K562 (cell line): ENCODE measurements at regions not wholly inside any gene's neighbourhood (a gene's known extent, or its start where the extent isn't known, plus 50 kb on each side); places are given as distances from the start of the nearest gene placed in this dataset.

ENCODE experiments used
- ATAC-seq: fragments of 200-7000 bp; cut with Tn5 transposase; 3 replicates; pipeline ENCODE4 v1.9.1; 2020; ENCODE audit warnings: moderate library complexity
- BruUV-seq: library from RNA; stranded (reverse); fragments of 400-500 nt; replicated peaks from 2 replicates; lab custom pipeline; 2021; lab: Mats Ljungman, UMichigan
- CTCF ChIA-PET: fragments of 300-600 bp; formaldehyde crosslinking; extraction: SDS; loops from one replicate; lab custom pipeline; 2021; ENCODE audit warnings: low intra/inter-chr PET ratio; lab: Yijun Ruan, JAX
- POLR2A ChIA-PET: fragments of 300-600, 350-650 bp; sonication (Branson Sonifier 250); formaldehyde crosslinking; extraction: SDS; loops from one replicate; lab custom pipeline; 2021; ENCODE audit warnings: antibody characterized with exemption, inconsistent platforms; lab: Yijun Ruan, JAX
- DNase-seq, 4 experiments: peaks; one replicate each; pipeline versions ENCODE4 v3.0.0 to v3.0.0-alpha.2; 2011 to 2018; ENCODE audit warnings: low spot score in 3 of 4, mixed read lengths in 3 of 4; ENCODE audit errors: extremely low read depth in 1 of 4
- FAIRE-seq: peaks from 2 replicates; lab custom pipeline; 2011; peaks lifted over from hg19 to GRCh38; lab: Jason Lieb, UNC
- H2AFZ ChIP-seq: 2 replicates; pipeline ENCODE4 v1.6.0; 2011; ENCODE audit warnings: low read depth, low read length, control low read depth, inconsistent platforms
- H3K27ac ChIP-seq: fragments of 200-600 bp; 3 replicates; pipeline ENCODE4 v1.8.0; 2011; ENCODE audit warnings: low read depth, mild to moderate bottlenecking, control low read depth, inconsistent platforms, low read length, moderate library complexity, mixed read lengths; ENCODE audit errors: extremely low read depth
- H3K27me3 ChIP-seq, 2 experiments: fragments of 300-600 bp in 1 of 2; 2 replicates in 1 of 2; 3 replicates in 1 of 2; pipeline versions ENCODE4 v1.6.0 to v1.8.0; 2011; ENCODE audit warnings: inconsistent platforms in 2 of 2, low read length in 2 of 2, mild to moderate bottlenecking in 1 of 2, mixed read lengths in 1 of 2, moderate library complexity in 1 of 2; ENCODE audit not compliant: control insufficient read depth in 2 of 2, insufficient read depth in 2 of 2
- H3K36me3 ChIP-seq: fragments of 300-600 bp; 3 replicates; pipeline ENCODE4 v1.8.0; 2011; ENCODE audit warnings: mild to moderate bottlenecking, low read length, inconsistent platforms; ENCODE audit not compliant: control insufficient read depth, insufficient read depth
- H3K4me1 ChIP-seq, 2 experiments: fragments of 200-600 bp in 1 of 2; replicated peaks in 1 of 2; 2 replicates in 1 of 2; 3 replicates in 1 of 2; pipeline versions ENCODE4 v1.5.1 to v1.8.0; 2011; ENCODE audit warnings: inconsistent platforms in 2 of 2, low read length in 2 of 2, mild to moderate bottlenecking in 1 of 2, mixed read lengths in 1 of 2, moderate library complexity in 1 of 2; ENCODE audit not compliant: control insufficient read depth in 2 of 2, insufficient read depth in 2 of 2
- H3K4me2 ChIP-seq: 2 replicates; pipeline ENCODE4 v1.6.1; 2011; ENCODE audit warnings: low read length, control low read depth, inconsistent platforms, mixed read lengths; ENCODE audit not compliant: insufficient read depth
- H3K4me3 ChIP-seq: fragments of 200-600 bp; sonication (generic), shearing (Covaris generic); 2 replicates; pipeline ENCODE4 v1.5.1; 2016; ENCODE audit warnings: control low read depth, inconsistent platforms
- H3K79me2 ChIP-seq: fragments of 200-600 bp; 3 replicates; pipeline ENCODE4 v1.8.0; 2011; ENCODE audit warnings: low read length, inconsistent platforms; ENCODE audit not compliant: control insufficient read depth, insufficient read depth
- H3K9ac ChIP-seq, 2 experiments: 2 replicates each; pipeline versions ENCODE4 v1.6.0 to v1.6.1; 2011; ENCODE audit warnings: low read depth in 2 of 2, low read length in 2 of 2, control low read depth in 1 of 2, inconsistent platforms in 1 of 2, mild to moderate bottlenecking in 1 of 2, mixed read lengths in 1 of 2; ENCODE audit not compliant: insufficient read depth in 1 of 2
- H3K9me1 ChIP-seq: one replicate; pipeline ENCODE4 v1.6.0; 2011; ENCODE audit warnings: inconsistent platforms, mild to moderate bottlenecking, low read length, moderate library complexity; ENCODE audit not compliant: control insufficient read depth, insufficient read depth
- H3K9me3 ChIP-seq: replicated peaks from 2 replicates; pipeline ENCODE4 v1.5.1; 2011; ENCODE audit warnings: low read depth, low read length, inconsistent platforms; ENCODE audit not compliant: control insufficient read depth, insufficient read depth
- H4K20me1 ChIP-seq: replicated peaks from 2 replicates; pipeline ENCODE4 v1.6.1; 2011; ENCODE audit warnings: low read length, inconsistent platforms, mixed read lengths; ENCODE audit not compliant: control insufficient read depth, insufficient read depth
- BRCA1 ChIP-seq, 2 experiments: fragments of 450-650 bp in 1 of 2; sonication (generic) in 1 of 2; formaldehyde crosslinking in 1 of 2; IDR thresholded peaks; 2 replicates each; pipeline versions ENCODE4 v1.5.0 to v1.6.1; 2017 to 2020; ENCODE audit warnings: mild to moderate bottlenecking in 1 of 2, missing genetic modification reagents in 1 of 2
- CHD2 ChIP-seq: IDR thresholded peaks from 2 replicates; pipeline ENCODE4 v1.6.1; 2011; ENCODE audit warnings: low read depth, low read length
- CREB3L1 ChIP-seq: fragments of 450-650 bp; IDR thresholded peaks from 2 replicates; pipeline ENCODE4 v1.6.1; 2014; ENCODE audit warnings: low read depth, mild to moderate bottlenecking, moderate library complexity, borderline replicate concordance
- GABPB1 ChIP-seq: sonication (generic); formaldehyde crosslinking; IDR thresholded peaks from 2 replicates; pipeline ENCODE4 v1.8.0; 2022; ENCODE audit warnings: mild to moderate bottlenecking, missing genetic modification reagents
- HBP1 ChIP-seq: fragments of 450-650 bp; formaldehyde crosslinking; IDR thresholded peaks from 2 replicates; pipeline ENCODE4 v1.4.0; 2022; ENCODE audit warnings: missing genetic modification characterization
- MBD2 ChIP-seq: sonication (generic); IDR thresholded peaks from 2 replicates; pipeline ENCODE4 v1.6.1; 2016; ENCODE audit warnings: low read depth, borderline replicate concordance
- NFYB ChIP-seq: IDR thresholded peaks from 2 replicates; pipeline ENCODE4 v1.6.1; 2011; ENCODE audit warnings: mild to moderate bottlenecking, moderate library complexity; ENCODE audit not compliant: insufficient read length; ENCODE audit errors: extremely low read depth
- PTBP1 ChIP-seq: fragments of 200-400 bp; formaldehyde crosslinking; IDR thresholded peaks from 2 replicates; pipeline ENCODE4 v1.6.1; 2017; ENCODE audit warnings: low read depth, low read length
- RUNX1 ChIP-seq: sonication (generic); IDR thresholded peaks from 2 replicates; pipeline ENCODE4 v1.6.1; 2016; ENCODE audit warnings: antibody characterized with exemption, low read depth
- SFPQ ChIP-seq: fragments of 200-400 bp; formaldehyde crosslinking; IDR thresholded peaks from 2 replicates; pipeline ENCODE4 v1.6.1; 2017; ENCODE audit warnings: mild to moderate bottlenecking, low read depth, low read length, moderate library complexity
- SUPT5H ChIP-seq: fragments of 450-650 bp; IDR thresholded peaks from 2 replicates; pipeline ENCODE4 v1.6.1; 2016
- USF2 ChIP-seq: sonication (generic); formaldehyde crosslinking; IDR thresholded peaks from 2 replicates; pipeline ENCODE4 v1.5.0; 2020; ENCODE audit warnings: missing genetic modification reagents
- whole genome bisulfite sequencing: fragments of 100-300 bp; shearing (Covaris generic); methylation state at CpG from one replicate; pipeline ENCODE4 v1.1.6; 2016; ENCODE audit warnings: low coverage, mixed read lengths; ENCODE audit not compliant: insufficient coverage; ENCODE audit errors: missing lambda C conversion rate; 5-methylcytosine and 5-hydroxymethylcytosine counted together
- in situ Hi-C: fragments of 300-500 bp; cut with MboI; formaldehyde crosslinking; loops from 4 replicates; pipeline ENCODE4 v1.15.0; 2018; ENCODE audit warnings: inconsistent platforms, mixed read lengths
- intact Hi-C: fragments of 100-400 bp; cut with micrococcal nuclease; formaldehyde crosslinking; loops from 2 replicates; pipeline ENCODE4 v1.14.2; 2022

GRCh38 chr16:6447021-6447790 lies 885.4 kb upstream of the RBFOX1 start:
- no TSS peak for BruUV-seq
- H4K20me1 ChIP-seq: no peaks in the 10 kb centered on the region
- in situ Hi-C loops: no loop called here
- no peaks in the 10 kb centered on the region for H3K9me1 ChIP-seq
- ATAC-seq (no peak), FAIRE-seq (no peak), DNase-seq (no peak)
- H3K4me1 ChIP-seq: no peaks in the 10 kb centered on the region
- H3K9ac ChIP-seq: no peak overlapping the region
- H3K9me3 ChIP-seq: no peaks in the 10 kb centered on the region
- WGBS: 2% methylated on average over 17 of the region's 17 CpGs
- H3K4me2 ChIP-seq: no peak overlapping the region
- no peak overlapping the region for H3K4me3 ChIP-seq
- no peak overlapping the region for H3K27ac ChIP-seq
- intact Hi-C loops: no loop called here
- TF ChIP-seq CHD2 (no peak), GABPB1 (no peak), SUPT5H (no peak), NFYB (no peak), SFPQ (no peak), RUNX1 (no peak), BRCA1 (IDR thresholded peaks at IDR 0.05) (no peak), BRCA1 (CRISPR knock-in tag; IDR thresholded peaks at IDR 0.05) (no peak), CREB3L1 (no peak), HBP1 (CRISPR knock-in tag) (no peak), MBD2 (no peak), USF2 (no peak), PTBP1 (no peak)
- TF ChIP-seq, all 486 proteins: peak for 0
- CTCF ChIA-PET: no interaction called here
- no peak overlapping the region for H2AFZ ChIP-seq
- H3K36me3 ChIP-seq: no peaks in the 10 kb centered on the region
- H3K79me2 ChIP-seq: no peaks in the 10 kb centered on the region
- POLR2A ChIA-PET: no interaction called here
- no peaks in the 10 kb centered on the region for H3K27me3 ChIP-seq
